H1 (cell line): ENCODE measurements at regions not wholly inside any gene's neighbourhood (a gene's known extent, or its start where the extent isn't known, plus 50 kb on each side); places are given as distances from the start of the nearest gene placed in this dataset.

Experiments
- CTCF ChIA-PET: fragments of 300-600 bp; sonication (Branson Sonifier 250); formaldehyde crosslinking; loops from one replicate; lab custom pipeline; 2021; ENCODE audit not compliant: partially characterized antibody; lab: Charles Lee
- POLR2A ChIA-PET: fragments of 300-600 bp; sonication (Branson Sonifier 250); formaldehyde crosslinking; loops from one replicate; lab custom pipeline; 2021; ENCODE audit warnings: inconsistent platforms; ENCODE audit not compliant: partially characterized antibody; lab: Charles Lee
- DNase-seq, 2 experiments: peaks; one replicate each; pipeline versions ENCODE4 v3.0.0 to v3.0.0-alpha.2; 2010 to 2022; ENCODE audit warnings: low spot score in 2 of 2, low read depth in 1 of 2, mixed read lengths in 1 of 2
- FAIRE-seq: peaks from 2 replicates; lab custom pipeline; 2011; peaks lifted over from hg19 to GRCh38; lab: Jason Lieb, UNC
- H2AFZ ChIP-seq: 2 replicates; pipeline ENCODE4 v1.8.1; 2012; ENCODE audit warnings: low read length, inconsistent platforms
- H2AK5ac ChIP-seq: 2 replicates; pipeline ENCODE4 v1.6.1; 2013; ENCODE audit warnings: low read depth, low read length
- H2BK120ac ChIP-seq: replicated peaks from 2 replicates; pipeline ENCODE3; 2013; ENCODE audit warnings: low read depth, low read length, inconsistent platforms
- H2BK12ac ChIP-seq: 2 replicates; pipeline ENCODE4 v1.6.1; 2013; ENCODE audit warnings: low read depth, low read length
- H2BK15ac ChIP-seq: 2 replicates; pipeline ENCODE4 v1.6.1; 2013; ENCODE audit warnings: low read length
- H2BK20ac ChIP-seq: 2 replicates; pipeline ENCODE4 v1.6.1; 2013; ENCODE audit warnings: low read length
- H2BK5ac ChIP-seq: 2 replicates; pipeline ENCODE4 v1.6.1; 2013; ENCODE audit warnings: low read depth, low read length
- H3K14ac ChIP-seq: 2 replicates; pipeline ENCODE4 v1.6.1; 2013; ENCODE audit warnings: inconsistent platforms; ENCODE audit not compliant: insufficient read length
- H3K18ac ChIP-seq: 2 replicates; pipeline ENCODE4 v1.6.1; 2013; ENCODE audit warnings: low read length; ENCODE audit errors: extremely low read depth
- H3K23ac ChIP-seq: 2 replicates; pipeline ENCODE4 v1.6.1; 2013; ENCODE audit warnings: inconsistent platforms; ENCODE audit not compliant: insufficient read length
- H3K23me2 ChIP-seq: 2 replicates; pipeline ENCODE4 v1.6.1; 2013; ENCODE audit warnings: low read depth, low read length
- H3K27ac ChIP-seq: 2 replicates; pipeline ENCODE4 v1.6.1; 2011; ENCODE audit warnings: low read depth, low read length, inconsistent platforms
- H3K27me3 ChIP-seq, 4 experiments: replicated peaks in 1 of 4; 1 replicate in 1 of 4; 2 replicates in 3 of 4; pipeline versions ENCODE4 v1.6.1 to v1.8.1; 2011 to 2013; ENCODE audit warnings: low read length in 3 of 4, mild to moderate bottlenecking in 3 of 4, inconsistent platforms in 2 of 4, mixed read lengths in 2 of 4, moderate library complexity in 1 of 4; ENCODE audit not compliant: control insufficient read depth in 3 of 4, insufficient read depth in 3 of 4; ENCODE audit errors: extremely low read depth in 1 of 4
- H3K36me3 ChIP-seq, 4 experiments: 2 replicates each; pipeline versions ENCODE4 v1.6.1 to v1.8.1; 2011 to 2013; ENCODE audit warnings: mild to moderate bottlenecking in 4 of 4, low read length in 3 of 4, moderate library complexity in 2 of 4, control low read depth in 1 of 4, inconsistent platforms in 1 of 4; ENCODE audit not compliant: insufficient read depth in 4 of 4, control insufficient read depth in 2 of 4
- H3K4ac ChIP-seq: replicated peaks from 2 replicates; pipeline ENCODE3; 2013; ENCODE audit warnings: low read length, low read depth, mixed read lengths, inconsistent platforms; ENCODE audit not compliant: insufficient read length
- H3K4me1 ChIP-seq, 4 experiments: replicated peaks in 1 of 4; 1 replicate in 1 of 4; 2 replicates in 3 of 4; pipeline versions ENCODE4 v1.6.1 to v1.8.1; 2011 to 2013; ENCODE audit warnings: low read length in 3 of 4, inconsistent platforms in 2 of 4, mixed read lengths in 1 of 4; ENCODE audit not compliant: insufficient read depth in 4 of 4, control insufficient read depth in 3 of 4
- H3K4me2 ChIP-seq, 2 experiments: 2 replicates each; pipeline versions ENCODE4 v1.6.1 to v1.8.1; 2011 to 2013; ENCODE audit warnings: low read depth in 2 of 2, low read length in 2 of 2, control low read depth in 1 of 2, inconsistent platforms in 1 of 2, mild to moderate bottlenecking in 1 of 2; ENCODE audit not compliant: insufficient read depth in 1 of 2
- H3K4me3 ChIP-seq, 4 experiments: fragments of 200-600, 300-600 bp in 1 of 4; sonication (generic), shearing (Covaris generic), sonication (Bioruptor Twin) in 1 of 4; 2 replicates each; pipeline versions ENCODE4 v1.5.1 to v1.8.1; 2011 to 2016; ENCODE audit warnings: low read length in 4 of 4, low read depth in 3 of 4, control low read depth in 2 of 4, inconsistent platforms in 2 of 4, mild to moderate bottlenecking in 2 of 4, mixed read lengths in 1 of 4, moderate library complexity in 1 of 4; ENCODE audit not compliant: insufficient read depth in 2 of 4; ENCODE audit errors: extremely low read depth in 1 of 4
- H3K56ac ChIP-seq: replicated peaks from 2 replicates; pipeline ENCODE3; 2013; ENCODE audit warnings: low read depth, mild to moderate bottlenecking, mixed read lengths, low read length, inconsistent platforms; ENCODE audit not compliant: insufficient read length
- H3K79me1 ChIP-seq: 2 replicates; pipeline ENCODE4 v1.6.1; 2013; ENCODE audit warnings: low read depth, low read length, control low read depth
- H3K79me2 ChIP-seq, 2 experiments: 2 replicates each; pipeline versions ENCODE4 v1.6.1 to v1.8.1; 2012 to 2013; ENCODE audit warnings: low read length in 2 of 2, mild to moderate bottlenecking in 2 of 2, inconsistent platforms in 1 of 2; ENCODE audit not compliant: insufficient read depth in 2 of 2, control insufficient read depth in 1 of 2
- H3K9ac ChIP-seq, 4 experiments: replicated peaks in 1 of 4; 1 replicate in 1 of 4; 2 replicates in 3 of 4; pipeline versions ENCODE4 v1.6.1 to v1.8.1; 2011 to 2013; ENCODE audit warnings: low read depth in 3 of 4, low read length in 3 of 4, control low read depth in 2 of 4, mild to moderate bottlenecking in 2 of 4, moderate library complexity in 2 of 4, inconsistent platforms in 1 of 4; ENCODE audit errors: extremely low read depth in 1 of 4
- H3K9me3 ChIP-seq, 2 experiments: 2 replicates each; pipeline versions ENCODE4 v1.6.1 to v1.8.1; 2012 to 2013; ENCODE audit warnings: mild to moderate bottlenecking in 2 of 2, moderate library complexity in 2 of 2, control low read depth in 1 of 2, inconsistent platforms in 1 of 2, low read depth in 1 of 2, low read length in 1 of 2, mixed read lengths in 1 of 2; ENCODE audit not compliant: insufficient read depth in 2 of 2
- H4K20me1 ChIP-seq, 2 experiments: replicated peaks in 1 of 2; 2 replicates each; pipeline versions ENCODE3 to v1.8.1; 2011 to 2013; ENCODE audit warnings: inconsistent platforms in 2 of 2, low read length in 2 of 2, mild to moderate bottlenecking in 1 of 2; ENCODE audit not compliant: insufficient read depth in 2 of 2, control insufficient read depth in 1 of 2
- H4K5ac ChIP-seq: 2 replicates; pipeline ENCODE4 v1.6.1; 2013; ENCODE audit warnings: low read length, low read depth, mixed read lengths, inconsistent platforms; ENCODE audit not compliant: insufficient read length
- H4K8ac ChIP-seq: 2 replicates; pipeline ENCODE4 v1.8.0; 2013; ENCODE audit warnings: mild to moderate bottlenecking, moderate library complexity, low read length, inconsistent platforms; ENCODE audit not compliant: insufficient read depth; ENCODE audit errors: extremely low read depth
- H4K91ac ChIP-seq: replicated peaks from 2 replicates; pipeline ENCODE3; 2013; ENCODE audit warnings: low read length, mixed read lengths, inconsistent platforms; ENCODE audit not compliant: insufficient read length
- BCL11A ChIP-seq, 2 experiments: IDR thresholded peaks; one replicate each; pipeline ENCODE4 v1.6.1; 2011; ENCODE audit warnings: low read depth in 2 of 2, low read length in 2 of 2, mild to moderate bottlenecking in 2 of 2
- GABPA ChIP-seq: IDR thresholded peaks from 2 replicates; pipeline ENCODE4 v1.6.1; 2011; ENCODE audit warnings: mild to moderate bottlenecking, low read length, moderate library complexity, borderline replicate concordance; ENCODE audit not compliant: insufficient read depth
- HDAC2 ChIP-seq, 2 experiments: fragments of 300-600 bp in 1 of 2; sonication (generic) in 1 of 2; IDR thresholded peaks; 2 replicates each; pipeline ENCODE4 v1.6.1; 2011 to 2012; ENCODE audit warnings: low read depth in 2 of 2, low read length in 2 of 2, mild to moderate bottlenecking in 2 of 2, moderate library complexity in 2 of 2, borderline replicate concordance in 1 of 2, inconsistent platforms in 1 of 2
- KDM1A ChIP-seq: fragments of 200-600, 300-600 bp; sonication (generic); IDR thresholded peaks from 2 replicates; pipeline ENCODE4 v1.7.1; 2016; ENCODE audit warnings: mild to moderate bottlenecking, low read length, borderline replicate concordance
- MAFK ChIP-seq: IDR thresholded peaks from 2 replicates; pipeline ENCODE4 v1.6.1; 2012; ENCODE audit warnings: low read depth, mild to moderate bottlenecking, improper control_type of control experiment, low read length
- SIN3A ChIP-seq, 2 experiments: IDR thresholded peaks in 1 of 2; conservative IDR thresholded peaks in 1 of 2; 2 replicates each; pipeline ENCODE4 v1.6.1; 2011 to 2012; ENCODE audit warnings: low read length in 2 of 2, improper control_type of control experiment in 1 of 2, low read depth in 1 of 2, mild to moderate bottlenecking in 1 of 2
- SUZ12 ChIP-seq: fragments of 200-600 bp; sonication (generic); IDR thresholded peaks from 2 replicates; pipeline ENCODE4 v1.6.1; 2012; ENCODE audit warnings: mild to moderate bottlenecking, inconsistent platforms, low read length, moderate library complexity, mixed read lengths
- TAF1 ChIP-seq: IDR thresholded peaks from 2 replicates; pipeline ENCODE4 v1.6.1; 2011; ENCODE audit warnings: mild to moderate bottlenecking, low read depth, low read length
- TAF7 ChIP-seq: optimal IDR thresholded peaks from 2 replicates; pipeline ENCODE3; 2011; ENCODE audit warnings: low read depth, mild to moderate bottlenecking, inconsistent platforms, low read length, moderate library complexity, borderline replicate concordance
- ZNF274 ChIP-seq: IDR thresholded peaks from 2 replicates; pipeline ENCODE4 v1.7.0; 2012; ENCODE audit warnings: low read length, borderline replicate concordance; ENCODE audit errors: extremely low read depth
- WGBS, 2 experiments: shearing (Covaris generic) in 1 of 2; methylation state at CpG; one replicate each; pipeline versions ENCODE4 v1.1.6 to v1.1.7; 2013 to 2015; ENCODE audit warnings: low lambda C conversion rate in 2 of 2, mixed read lengths in 2 of 2, inconsistent platforms in 1 of 2, low coverage in 1 of 2, missing lambda C conversion rate in 1 of 2; ENCODE audit not compliant: insufficient replicate concordance in 2 of 2, insufficient coverage in 1 of 2, insufficient read length in 1 of 2; ENCODE audit errors: extremely low coverage in 1 of 2, missing lambda C conversion rate in 1 of 2; 5-methylcytosine and 5-hydroxymethylcytosine counted together
- TF ChIP-seq, protein P1 (sequence below), 3 experiments: IDR thresholded peaks; 1 replicate in 2 of 3; 2 replicates in 1 of 3; pipeline versions ENCODE4 v1.5.1 to v1.6.1; 2011; ENCODE audit warnings: low read length in 3 of 3, mild to moderate bottlenecking in 3 of 3, inconsistent platforms in 2 of 3, low read depth in 1 of 3, moderate library complexity in 1 of 3; ENCODE audit not compliant: insufficient read depth in 1 of 3; ENCODE audit errors: control extremely low read depth in 1 of 3

DNA sequence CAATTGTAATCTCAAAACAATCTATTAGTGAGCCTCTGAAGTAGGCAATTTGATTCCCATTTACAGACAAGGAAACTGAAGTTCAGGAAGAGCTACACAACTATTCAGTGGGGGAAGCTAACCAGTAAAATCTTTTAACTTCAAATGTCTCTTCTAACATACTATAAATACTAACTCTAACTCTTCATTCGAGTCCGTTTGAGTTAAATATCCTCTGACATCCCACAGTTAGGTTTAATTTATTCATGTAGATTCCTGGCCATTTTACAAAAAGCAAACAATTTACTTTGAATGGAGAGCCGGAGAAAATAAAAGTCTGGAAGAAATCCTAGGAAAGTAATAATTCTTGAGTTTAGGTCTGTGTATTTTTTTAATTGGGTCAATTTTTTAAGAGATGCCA is 64.7 kb downstream of the HYCC1 start:
- Histone ChIP-seq H2BK20ac (no peak overlapping the region), H2AFZ (no peak overlapping the region), H3K18ac (no peak overlapping the region), H3K4ac (no peak overlapping the region), H3K23me2 (no peaks in the 10 kb centered on the region), H3K56ac (no peak overlapping the region), H2BK15ac (no peak overlapping the region), H3K4me2 (no peak overlapping the region), H3K27ac (no peak overlapping the region), H4K8ac (no peak overlapping the region), H3K9ac (no peak overlapping the region), H3K79me2 (no peaks in the 10 kb centered on the region), H4K91ac (no peak overlapping the region), H3K4me1 (peaks cover 0 to 9% (median 2%) of the 10 kb centered on the region in 4 experiments; a peak in 4 of 7 replicates), H3K14ac (no peak overlapping the region), H3K4me3 (no peak overlapping the region), H2BK5ac (no peak overlapping the region), H3K79me1 (no peaks in the 10 kb centered on the region), H3K9me3 (no peaks in the 10 kb centered on the region), H3K36me3 (peaks cover 0 to 6% (median 0%) of the 10 kb centered on the region in 4 experiments; a peak in 1 of 8 replicates), H3K23ac (no peak overlapping the region), H2AK5ac (no peak overlapping the region), H3K27me3 (no peaks in the 10 kb centered on the region), H2BK12ac (no peak overlapping the region), H4K20me1 (no peaks in the 10 kb centered on the region), H4K5ac (no peak overlapping the region), H2BK120ac (no peak overlapping the region)
- FAIRE-seq = no peak
- no peak for DNase-seq
- POLR2A ChIA-PET = interaction anchor here (0.6 to 1.0 kb wide), 2 partner anchors 14 to 58 kb away, joined by 3 read pairs; no protein-coding TSS in a partner anchor
- CTCF ChIA-PET = interaction anchor here (0.6 to 1.3 kb wide), 3 partner anchors 15 to 137 kb away, joined by 3 to 4 read pairs (median 3); no protein-coding TSS in a partner anchor
- 76 to 100% methylated on average over 2 to 3 of the region's 3 CpGs for WGBS, 2 experiments
- no peak for TF ChIP-seq BCL11A (IDR thresholded peaks at IDR 0.05; ENCODE audit: low read depth in 2 of 2, low read length in 2 of 2)
- no peak for TF ChIP-seq GABPA
- TF ChIP-seq KDM1A = no peak
- no peak for TF ChIP-seq SIN3A (conservative IDR thresholded peaks at IDR 0.05 in 1 of 2, IDR thresholded peaks at IDR 0.05 in 1 of 2; ENCODE audit: low read depth in 1 of 2, low read length in 2 of 2)
- TF ChIP-seq ZNF274 = no peak
- no peak for TF ChIP-seq MAFK
- no peak for TF ChIP-seq SUZ12
- no peak for TF ChIP-seq TAF1
- TF ChIP-seq TAF7 = no peak
- TF ChIP-seq, protein P1, sequence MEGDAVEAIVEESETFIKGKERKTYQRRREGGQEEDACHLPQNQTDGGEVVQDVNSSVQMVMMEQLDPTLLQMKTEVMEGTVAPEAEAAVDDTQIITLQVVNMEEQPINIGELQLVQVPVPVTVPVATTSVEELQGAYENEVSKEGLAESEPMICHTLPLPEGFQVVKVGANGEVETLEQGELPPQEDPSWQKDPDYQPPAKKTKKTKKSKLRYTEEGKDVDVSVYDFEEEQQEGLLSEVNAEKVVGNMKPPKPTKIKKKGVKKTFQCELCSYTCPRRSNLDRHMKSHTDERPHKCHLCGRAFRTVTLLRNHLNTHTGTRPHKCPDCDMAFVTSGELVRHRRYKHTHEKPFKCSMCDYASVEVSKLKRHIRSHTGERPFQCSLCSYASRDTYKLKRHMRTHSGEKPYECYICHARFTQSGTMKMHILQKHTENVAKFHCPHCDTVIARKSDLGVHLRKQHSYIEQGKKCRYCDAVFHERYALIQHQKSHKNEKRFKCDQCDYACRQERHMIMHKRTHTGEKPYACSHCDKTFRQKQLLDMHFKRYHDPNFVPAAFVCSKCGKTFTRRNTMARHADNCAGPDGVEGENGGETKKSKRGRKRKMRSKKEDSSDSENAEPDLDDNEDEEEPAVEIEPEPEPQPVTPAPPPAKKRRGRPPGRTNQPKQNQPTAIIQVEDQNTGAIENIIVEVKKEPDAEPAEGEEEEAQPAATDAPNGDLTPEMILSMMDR (IDR thresholded peaks at IDR 0.05; ENCODE audit: control extremely low read depth in 1 of 3, insufficient read depth in 1 of 3, low read depth in 1 of 3, low read length in 3 of 3) = no peak
- no peak for TF ChIP-seq HDAC2 (IDR thresholded peaks at IDR 0.05; ENCODE audit: borderline replicate concordance in 1 of 2, low read depth in 2 of 2, low read length in 2 of 2)
